GM23248 (cell line): ENCODE measurements at regions not wholly inside any gene's neighbourhood (a gene's known extent, or its start where the extent isn't known, plus 50 kb on each side); places are given as distances from the start of the nearest gene placed in this dataset.
A peak's percentile ranks its signal among the peaks of the same experiment; 100 is the strongest.

Experiments used
- DNase-seq: peaks from one replicate; pipeline ENCODE4 v3.0.0-alpha.2; 2015
- H2AFZ ChIP-seq: fragments of 200-600 bp; sonication (generic); 2 replicates; pipeline ENCODE4 v1.6.1; 2016; ENCODE audit warnings: antibody characterized with exemption
- H3F3A ChIP-seq: fragments of 200-600 bp; sonication (generic); 2 replicates; pipeline ENCODE4 v1.6.1; 2016; ENCODE audit warnings: mild to moderate bottlenecking, antibody characterized with exemption, mixed run types; ENCODE audit not compliant: insufficient read depth
- H3K27ac ChIP-seq: fragments of 200-600 bp; sonication (generic); 2 replicates; pipeline ENCODE4 v1.5.1; 2016; ENCODE audit warnings: mild to moderate bottlenecking
- H3K27me3 ChIP-seq: fragments of 200-600 bp; sonication (generic); replicated peaks from 2 replicates; pipeline ENCODE4 v1.6.1; 2016; ENCODE audit warnings: mild to moderate bottlenecking; ENCODE audit not compliant: insufficient read depth
- H3K36me3 ChIP-seq: fragments of 200-600 bp; sonication (generic); 2 replicates; pipeline ENCODE4 v1.6.1; 2016; ENCODE audit warnings: low read depth, mild to moderate bottlenecking
- H3K4me1 ChIP-seq: fragments of 200-600 bp; sonication (generic); 2 replicates; pipeline ENCODE4 v1.6.1; 2016; ENCODE audit warnings: mild to moderate bottlenecking; ENCODE audit not compliant: insufficient read depth
- H3K4me2 ChIP-seq: fragments of 200-600 bp; sonication (generic); one replicate; pipeline ENCODE4 v1.6.1; 2016; ENCODE audit warnings: mild to moderate bottlenecking; ENCODE audit not compliant: unreplicated experiment
- H3K4me3 ChIP-seq: fragments of 200-600 bp; sonication (generic); 2 replicates; pipeline ENCODE4 v1.5.1; 2016; ENCODE audit warnings: mild to moderate bottlenecking
- H3K79me2 ChIP-seq: fragments of 200-600 bp; sonication (generic); 2 replicates; pipeline ENCODE4 v1.6.1; 2016; ENCODE audit warnings: mild to moderate bottlenecking; ENCODE audit not compliant: insufficient read depth
- H3K9ac ChIP-seq: fragments of 200-600 bp; sonication (generic); 2 replicates; pipeline ENCODE4 v1.6.1; 2016; ENCODE audit warnings: mild to moderate bottlenecking
- H3K9me2 ChIP-seq: fragments of 200-600 bp; sonication (generic); 2 replicates; pipeline ENCODE4 v1.6.1; 2016; ENCODE audit warnings: mixed run types, mild to moderate bottlenecking, moderate library complexity; ENCODE audit not compliant: insufficient read depth
- H3K9me3 ChIP-seq: fragments of 200-600 bp; sonication (generic); one replicate; pipeline ENCODE4 v1.6.1; 2017; ENCODE audit warnings: low read depth
- H4K20me1 ChIP-seq: fragments of 200-600 bp; sonication (generic); 2 replicates; pipeline ENCODE4 v1.6.0; 2016; ENCODE audit not compliant: insufficient read depth
- EZH2 ChIP-seq: fragments of 200-600 bp; sonication (generic); IDR thresholded peaks from 2 replicates; pipeline ENCODE4 v1.6.1; 2018; ENCODE audit warnings: antibody characterized with exemption, mild to moderate bottlenecking; ENCODE audit not compliant: insufficient read depth, poor library complexity, severe bottlenecking
- EZH2phosphoT487 ChIP-seq: fragments of 200-600 bp; sonication (generic); IDR thresholded peaks from 2 replicates; pipeline ENCODE4 v1.6.1; 2018; ENCODE audit warnings: antibody characterized with exemption, moderate library complexity, mild to moderate bottlenecking, low read depth; ENCODE audit not compliant: insufficient read depth
- WGBS, 2 experiments: methylation state at CpG; one replicate each; pipeline ENCODE4 v1.1.6; 2015 to 2017; ENCODE audit warnings: low lambda C conversion rate in 2 of 2, low coverage in 1 of 2; ENCODE audit errors: missing lambda C conversion rate in 2 of 2; 5-methylcytosine and 5-hydroxymethylcytosine counted together
- in situ Hi-C: fragments of 300-500 bp; cut with MboI; formaldehyde crosslinking; loops from 2 replicates; pipeline ENCODE4 v1.15.0; 2020

GRCh38 chr1:104189207-104189606, 439.5 kb downstream of the AMY1C start:
- in situ Hi-C loops = no loop called here
- Histone ChIP-seq H3K36me3 (no peaks in the 10 kb centered on the region), H3K27me3 (no peaks in the 10 kb centered on the region), H3K4me3 (no peak overlapping the region), H3K9ac (no peak overlapping the region), H3K4me2 (no peak overlapping the region), H4K20me1 (no peaks in the 10 kb centered on the region), H3K79me2 (no peaks in the 10 kb centered on the region), H3K4me1 (no peaks in the 10 kb centered on the region), H3K9me2 (no peaks in the 10 kb centered on the region), H3K9me3 (peaks cover 4% of the 10 kb centered on the region), H2AFZ (no peak overlapping the region), H3K27ac (no peak overlapping the region), H3F3A (no peaks in the 10 kb centered on the region)
- no peak for DNase-seq
- no peak for TF ChIP-seq EZH2phosphoT487
- TF ChIP-seq EZH2 = no peak
- WGBS, 2 experiments = 2 to 8% methylated on average over 1 of the region's 1 CpG

- in situ Hi-C loops = no loop called here
- TF ChIP-seq EZH2phosphoT487 (no peak), EZH2 (no peak)
- 0 to 4% methylated on average over 1 of the region's 1 CpG for WGBS, 2 experiments
Measured at GRCh38 chr1:104190821-104191220, 441.1 kb downstream of the AMY1C start.

GRCh38 chr1:104195395-104195794, 445.7 kb downstream of the AMY1C start:
- H3K9ac ChIP-seq = no peak overlapping the region
- in situ Hi-C loops = no loop called here

More at GRCh38 chr1:104190821-104191220, 441.1 kb downstream of the AMY1C start:
- Histone ChIP-seq H3K9me3 (peaks cover 4% of the 10 kb centered on the region), H3K4me1 (no peaks in the 10 kb centered on the region), H3K4me3 (no peak overlapping the region), H3K36me3 (no peaks in the 10 kb centered on the region), H3K4me2 (no peak overlapping the region), H3K27ac (no peak overlapping the region), H4K20me1 (no peaks in the 10 kb centered on the region), H3K9ac (no peak overlapping the region), H3K9me2 (no peaks in the 10 kb centered on the region), H3K79me2 (no peaks in the 10 kb centered on the region), H3F3A (no peaks in the 10 kb centered on the region), H2AFZ (no peak overlapping the region), H3K27me3 (no peaks in the 10 kb centered on the region)
- DNase-seq = no peak

GRCh38 chr1:104196136-104196535, 446.4 kb downstream of the AMY1C start:
- Histone ChIP-seq H3F3A (no peaks in the 10 kb centered on the region), H2AFZ (no peak overlapping the region), H3K36me3 (no peaks in the 10 kb centered on the region), H3K9me2 (no peaks in the 10 kb centered on the region), H3K9ac (no peak overlapping the region), H3K27ac (no peak overlapping the region), H3K9me3 (no peaks in the 10 kb centered on the region), H3K79me2 (no peaks in the 10 kb centered on the region), H3K4me2 (no peak overlapping the region), H3K4me3 (no peak overlapping the region), H3K4me1 (no peaks in the 10 kb centered on the region), H4K20me1 (no peaks in the 10 kb centered on the region), H3K27me3 (no peaks in the 10 kb centered on the region)
- in situ Hi-C loops = no loop called here
- DNase-seq = no peak
- TF ChIP-seq EZH2phosphoT487 (no peak), EZH2 (no peak)

More at GRCh38 chr1:104195395-104195794, 445.7 kb downstream of the AMY1C start:
- H3K4me3 ChIP-seq = no peak overlapping the region
- TF ChIP-seq EZH2phosphoT487 (no peak), EZH2 (no peak)
- DNase-seq = peak; percentile 2
- no peaks in the 10 kb centered on the region for H3K9me2 ChIP-seq
- H3K4me2 ChIP-seq = no peak overlapping the region
- no peaks in the 10 kb centered on the region for H3K9me3 ChIP-seq
- H3K4me1 ChIP-seq = no peaks in the 10 kb centered on the region
- H4K20me1 ChIP-seq = no peaks in the 10 kb centered on the region
- no peak overlapping the region for H2AFZ ChIP-seq
- no peaks in the 10 kb centered on the region for H3K27me3 ChIP-seq
- H3K36me3 ChIP-seq = no peaks in the 10 kb centered on the region
- H3K79me2 ChIP-seq = no peaks in the 10 kb centered on the region
- H3F3A ChIP-seq = no peaks in the 10 kb centered on the region
- H3K27ac ChIP-seq = no peak overlapping the region

GRCh38 chr1:104197516-104197915, 447.8 kb downstream of the AMY1C start:
- no peaks in the 10 kb centered on the region for H3K79me2 ChIP-seq
- H3F3A ChIP-seq = no peaks in the 10 kb centered on the region
- no peak overlapping the region for H2AFZ ChIP-seq
- no peaks in the 10 kb centered on the region for H3K36me3 ChIP-seq
- no peaks in the 10 kb centered on the region for H3K9me2 ChIP-seq
- TF ChIP-seq EZH2 (no peak), EZH2phosphoT487 (no peak)
- no peaks in the 10 kb centered on the region for H3K27me3 ChIP-seq
- no peaks in the 10 kb centered on the region for H4K20me1 ChIP-seq
- DNase-seq = no peak
- no peak overlapping the region for H3K27ac ChIP-seq
- in situ Hi-C loops = no loop called here
- no peaks in the 10 kb centered on the region for H3K9me3 ChIP-seq
- H3K4me1 ChIP-seq = no peaks in the 10 kb centered on the region
- no peak overlapping the region for H3K9ac ChIP-seq
- no peak overlapping the region for H3K4me2 ChIP-seq
- WGBS, 2 experiments = 2 to 14% methylated on average over 1 of the region's 1 CpG
- H3K4me3 ChIP-seq = no peak overlapping the region
